ENCODE measurements at regions not wholly inside any gene's neighbourhood (a gene's known extent, or its start where the extent isn't known, plus 50 kb on each side); places are given as distances from the start of the nearest gene placed in this dataset.
A peak's percentile ranks its signal among the peaks of the same experiment; 100 is the strongest.

- Histone ChIP-seq H3K27me3 (no peaks in the 10 kb centered on the region), H3K36me3 (no peaks in the 10 kb centered on the region), H3K9me3 (peaks cover 0 to 8% (median 0%) of the 10 kb centered on the region in 4 donors), H3K4me3 (no peak overlapping the region), H3K4me1 (no peaks in the 10 kb centered on the region), H3K27ac (no peak overlapping the region)
- DNase-seq, result peak; percentile 58
- no peak for TF ChIP-seq CTCF (IDR thresholded peaks at IDR 0.05)
- TF ChIP-seq POLR2AphosphoS5 (IDR thresholded peaks at IDR 0.05), result no peak
- WGBS, 2 donors, result 87 to 93% methylated on average over 12 of the region's 12 CpGs
- intact Hi-C loops (cut with DNase I), result no loop called here
Measured at GRCh38 chr5:26660116-26660515, 378.3 kb downstream of the CDH9 start.

GRCh38 chr5:26649000-26649399 is 389.4 kb downstream of the CDH9 start:
- Histone ChIP-seq H3K9me3 (no peaks in the 10 kb centered on the region), H3K36me3 (no peaks in the 10 kb centered on the region), H3K4me1 (no peaks in the 10 kb centered on the region), H3K4me3 (no peak overlapping the region), H3K27ac (no peak overlapping the region), H3K27me3 (no peaks in the 10 kb centered on the region)
- no peak for DNase-seq
- no peak for TF ChIP-seq CTCF (IDR thresholded peaks at IDR 0.05)
- TF ChIP-seq POLR2AphosphoS5 (IDR thresholded peaks at IDR 0.05), result no peak
- TF ChIP-seq EP300 (IDR thresholded peaks at IDR 0.05), result no peak
- TF ChIP-seq POLR2A (IDR thresholded peaks at IDR 0.05), result no peak
- 15 to 43% methylated on average over 3 of the region's 3 CpGs for WGBS, 2 donors
- intact Hi-C loops (cut with DNase I), result no loop called here

- Histone ChIP-seq H3K9me3 (no peaks in the 10 kb centered on the region), H3K4me1 (no peaks in the 10 kb centered on the region), H3K4me3 (no peak overlapping the region), H3K27me3 (no peaks in the 10 kb centered on the region), H3K36me3 (no peaks in the 10 kb centered on the region), H3K27ac (no peak overlapping the region)
- 84% methylated on average over 2 of the region's 2 CpGs for WGBS, 2 donors
- intact Hi-C loops (cut with DNase I), result no loop called here
- TF ChIP-seq EP300 (IDR thresholded peaks at IDR 0.05), result no peak
- TF ChIP-seq POLR2A (IDR thresholded peaks at IDR 0.05), result no peak
- TF ChIP-seq CTCF (IDR thresholded peaks at IDR 0.05), result no peak
- no peak for TF ChIP-seq POLR2AphosphoS5 (IDR thresholded peaks at IDR 0.05)
- DNase-seq, result no peak
Measured at GRCh38 chr5:26647781-26648180, 390.6 kb downstream of the CDH9 start.

- 91 to 97% methylated on average over 5 of the region's 5 CpGs for WGBS, 2 donors
- Histone ChIP-seq H3K27me3 (no peaks in the 10 kb centered on the region), H3K4me1 (no peaks in the 10 kb centered on the region), H3K27ac (no peak overlapping the region), H3K4me3 (no peak overlapping the region), H3K36me3 (no peaks in the 10 kb centered on the region), H3K9me3 (no peaks in the 10 kb centered on the region)
- no peak for TF ChIP-seq POLR2AphosphoS5 (IDR thresholded peaks at IDR 0.05)
- no peak for TF ChIP-seq POLR2A (IDR thresholded peaks at IDR 0.05)
- TF ChIP-seq CTCF (IDR thresholded peaks at IDR 0.05), result no peak
- TF ChIP-seq EP300 (IDR thresholded peaks at IDR 0.05), result no peak
- no peak for DNase-seq
- intact Hi-C loops (cut with DNase I), result no loop called here
Measured at GRCh38 chr5:26645659-26646058, 392.7 kb downstream of the CDH9 start.

- Histone ChIP-seq H3K4me3 (no peak overlapping the region), H3K27me3 (no peaks in the 10 kb centered on the region), H3K27ac (no peak overlapping the region), H3K36me3 (no peaks in the 10 kb centered on the region), H3K9me3 (no peaks in the 10 kb centered on the region), H3K4me1 (no peaks in the 10 kb centered on the region)
- WGBS, 2 donors, result 82 to 89% methylated on average over 2 of the region's 2 CpGs
- DNase-seq, result no peak
- intact Hi-C loops (cut with DNase I), result no loop called here
- TF ChIP-seq CTCF (IDR thresholded peaks at IDR 0.05), result no peak
Measured at GRCh38 chr5:26641492-26641891, 396.9 kb downstream of the CDH9 start.

All from sigmoid colon (tissue), 6 donors.